Thoracic aorta (tissue), 2 donors: ENCODE measurements at regions not wholly inside any gene's neighbourhood (a gene's known extent, or its start where the extent isn't known, plus 50 kb on each side); places are given as distances from the start of the nearest gene placed in this dataset.
"Not testable (repeated sequence)": the region's sequence is repeated elsewhere in the genome, so short reads cannot be mapped to it uniquely, and the experiment has no call there.

Experiments
- ATAC-seq: fragments of 150-250 bp; one replicate; pipeline ENCODE4 v1.8.0; 2017; ENCODE audit warnings: low read depth; ENCODE audit not compliant: insufficient number of reproducible peaks, low FRiP score
- DNase-seq: peaks from one replicate; pipeline ENCODE4 v3.0.0-alpha.2; 2020; ENCODE audit warnings: low spot score
- H3K27ac ChIP-seq, 2 donors: fragments of 200-600 bp; sonication (generic); 1 replicate in 1 of 2; 2 replicates in 1 of 2; pipeline ENCODE4 v1.5.1; 2016; ENCODE audit warnings: mild to moderate bottlenecking in 2 of 2, moderate library complexity in 2 of 2
- H3K27me3 ChIP-seq: fragments of 200-600 bp; sonication (generic); replicated peaks from 2 replicates; pipeline ENCODE4 v1.6.0; 2016; ENCODE audit warnings: mild to moderate bottlenecking; ENCODE audit not compliant: insufficient read depth
- H3K36me3 ChIP-seq: fragments of 200-600 bp; sonication (generic); one replicate; pipeline ENCODE4 v1.5.1; 2016
- H3K4me1 ChIP-seq, 2 donors: fragments of 200-600 bp; sonication (generic); 1 replicate in 1 of 2; 2 replicates in 1 of 2; pipeline versions ENCODE4 v1.5.1 to v1.6.0; 2016; ENCODE audit warnings: low read depth in 2 of 2, mild to moderate bottlenecking in 1 of 2; ENCODE audit not compliant: control insufficient read depth in 1 of 2
- H3K4me3 ChIP-seq: fragments of 200-600 bp; sonication (generic); 2 replicates; pipeline ENCODE4 v1.5.1; 2016; ENCODE audit warnings: mild to moderate bottlenecking
- H3K9me3 ChIP-seq: fragments of 200-600 bp; sonication (generic); 2 replicates; pipeline ENCODE4 v1.5.1; 2016
- CTCF ChIP-seq: fragments of 200-600 bp; sonication (generic); IDR thresholded peaks from one replicate; pipeline ENCODE4 v1.5.1; 2019; ENCODE audit warnings: antibody characterized with exemption

GRCh38 chr1:177411381-177411780 is 240.6 kb downstream of the BRINP2 start:
- H3K27me3 ChIP-seq, result no peaks in the 10 kb centered on the region
- ATAC-seq, result no peak
- no peak overlapping the region for H3K27ac ChIP-seq
- no peaks in the 10 kb centered on the region for H3K4me1 ChIP-seq
- H3K9me3 ChIP-seq, result no peaks in the 10 kb centered on the region
- H3K36me3 ChIP-seq, result no peaks in the 10 kb centered on the region
- no peak for TF ChIP-seq CTCF
- no peak for DNase-seq
- H3K4me3 ChIP-seq, result no peak overlapping the region

DNA sequence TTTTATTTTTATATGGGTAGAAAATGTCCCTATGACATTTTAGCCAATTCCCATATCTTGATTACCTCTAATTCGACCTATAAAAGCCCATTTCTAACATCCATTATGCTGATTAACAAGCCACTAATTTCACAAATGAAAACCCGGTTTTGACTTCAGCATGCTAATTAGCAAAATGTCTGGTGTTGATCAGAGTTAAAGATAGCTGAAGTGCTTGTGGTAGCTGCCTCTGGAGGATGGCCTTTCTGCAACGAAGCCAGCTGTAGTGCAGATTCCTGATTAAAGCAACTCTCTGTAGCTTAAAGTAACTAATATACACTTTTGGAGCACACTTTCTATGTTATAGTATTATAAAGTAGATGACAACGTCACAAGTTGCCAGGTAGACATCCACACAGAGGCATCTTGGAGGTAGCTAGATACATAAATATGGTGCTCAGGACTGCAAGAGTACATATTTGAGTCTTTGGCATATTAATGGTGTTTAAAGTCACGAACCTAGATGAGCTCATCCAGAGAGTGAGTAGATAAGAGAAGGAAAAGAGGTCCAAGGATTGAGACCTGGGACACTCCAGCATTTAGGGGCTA is 239.5 kb downstream of the BRINP2 start:
- no peak for TF ChIP-seq CTCF
- no peak for ATAC-seq
- Histone ChIP-seq H3K9me3 (no peaks in the 10 kb centered on the region), H3K27ac (no peak overlapping the region), H3K4me1 (no peaks in the 10 kb centered on the region), H3K4me3 (no peak overlapping the region), H3K36me3 (no peaks in the 10 kb centered on the region), H3K27me3 (no peaks in the 10 kb centered on the region)
- no peak for DNase-seq

DNA sequence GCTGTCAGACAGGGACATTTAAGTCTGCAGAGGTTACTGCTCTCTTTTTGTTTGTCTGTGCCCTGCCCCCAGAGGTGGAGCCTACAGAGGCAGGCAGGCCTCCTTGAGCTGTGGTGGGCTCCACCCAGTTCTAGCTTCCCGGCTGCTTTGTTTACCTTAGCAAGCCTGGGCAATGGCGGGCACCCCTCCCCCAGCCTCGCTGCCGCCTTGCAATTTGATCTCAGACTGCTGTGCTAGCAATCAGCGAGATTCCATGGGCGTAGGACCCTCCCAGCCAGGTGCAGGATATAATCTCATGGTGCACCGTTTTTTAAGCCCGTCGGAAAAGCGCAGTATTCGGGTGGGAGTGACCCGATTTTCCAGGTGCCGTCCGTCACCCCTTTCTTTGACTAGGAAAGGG is 235.6 kb downstream of the BRINP2 start:
- DNase-seq, ATAC-seq, H3K27ac ChIP-seq, H3K4me1 ChIP-seq, H3K27me3 ChIP-seq, H3K36me3 ChIP-seq, H3K4me3 ChIP-seq, H3K9me3 ChIP-seq: not testable (repeated sequence)

GRCh38 chr1:177392336-177392735 is 221.6 kb downstream of the BRINP2 start:
- TF ChIP-seq CTCF, result no peak
- no peak overlapping the region for H3K27ac ChIP-seq
- no peaks in the 10 kb centered on the region for H3K27me3 ChIP-seq
- H3K36me3 ChIP-seq, result no peaks in the 10 kb centered on the region
- ATAC-seq (no peak), DNase-seq (no peak)
- H3K9me3 ChIP-seq, result no peaks in the 10 kb centered on the region
- H3K4me1 ChIP-seq, result no peaks in the 10 kb centered on the region
- H3K4me3 ChIP-seq, result no peak overlapping the region

GRCh38 chr1:177385760-177386698 is 215.3 kb downstream of the BRINP2 start:
- no peak overlapping the region for H3K27ac ChIP-seq
- H3K27me3 ChIP-seq, result no peaks in the 10 kb centered on the region
- H3K36me3 ChIP-seq, result no peaks in the 10 kb centered on the region
- no peak for DNase-seq
- TF ChIP-seq CTCF, result no peak
- no peaks in the 10 kb centered on the region for H3K9me3 ChIP-seq
- ATAC-seq, result no peak
- no peak overlapping the region for H3K4me3 ChIP-seq
- H3K4me1 ChIP-seq, result no peaks in the 10 kb centered on the region
